ENCODE measurements at regions not wholly inside any gene's neighbourhood (a gene's known extent, or its start where the extent isn't known, plus 50 kb on each side); places are given as distances from the start of the nearest gene placed in this dataset.

- DNase-seq (ENCODE audit: low read depth) = no peak
Measured at GRCh38 chr4:96183611-96184010, 343.7 kb downstream of the PDHA2 start.

DNA sequence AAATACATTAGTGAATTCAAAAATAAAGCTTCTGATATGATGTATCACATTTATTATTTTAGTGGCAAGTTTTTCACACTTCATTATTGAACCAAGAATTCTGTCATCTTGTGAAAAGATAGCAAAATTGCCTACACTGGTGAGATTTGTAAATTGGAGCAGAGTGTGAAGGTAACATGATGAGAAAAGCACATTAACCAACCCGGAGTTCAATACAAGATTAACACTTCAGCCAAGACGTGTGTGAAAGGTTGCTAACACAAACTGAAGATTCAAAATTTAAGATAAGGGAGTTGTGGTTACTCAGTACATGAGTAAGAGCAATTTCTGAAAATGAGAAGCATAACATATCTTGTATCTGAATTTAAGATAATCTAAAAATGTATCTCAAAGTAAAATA lies 346.7 kb downstream of the PDHA2 start:
- DNase-seq (ENCODE audit: low read depth) = no peak

DNA sequence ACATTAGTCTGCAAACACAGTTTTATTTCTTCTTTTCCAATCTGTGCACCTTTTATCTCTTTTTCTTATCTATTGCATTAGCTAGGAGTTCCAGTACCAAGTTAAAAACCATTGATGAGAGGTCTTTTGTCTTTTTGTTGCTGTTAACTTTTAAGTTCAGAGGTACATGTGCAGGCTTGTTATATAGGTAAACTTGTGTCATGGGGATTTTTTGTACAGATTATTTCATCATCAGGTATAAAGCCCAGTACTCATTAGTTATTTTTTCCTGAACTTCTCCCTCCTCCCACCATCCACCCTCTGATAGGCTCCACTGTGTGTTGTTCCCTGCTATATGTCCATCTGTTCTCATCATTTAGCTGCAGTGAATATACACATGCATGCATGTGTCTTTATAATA lies 349.9 kb downstream of the PDHA2 start:
- DNase-seq (ENCODE audit: low read depth) = no peak

DNA sequence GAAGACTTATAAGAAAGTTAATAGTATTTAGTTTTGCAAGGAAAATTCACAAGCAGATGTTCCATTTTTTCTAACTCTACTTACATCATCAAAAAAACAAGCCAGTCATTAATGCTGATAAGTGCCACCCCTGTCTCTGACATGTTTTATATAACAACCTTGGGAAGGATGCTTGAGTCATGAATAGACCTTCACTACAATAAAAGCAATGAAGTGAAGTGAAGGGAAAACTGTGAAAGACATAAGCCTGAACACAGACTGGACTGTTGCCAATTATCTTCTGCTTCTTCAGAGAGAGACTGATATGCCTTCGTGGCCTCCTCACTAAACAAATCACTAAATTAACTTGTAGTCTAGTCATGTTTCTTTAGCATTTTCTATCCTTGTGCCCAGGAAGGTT lies 353.2 kb downstream of the PDHA2 start:
- no peak for DNase-seq (ENCODE audit: low read depth)

DNA sequence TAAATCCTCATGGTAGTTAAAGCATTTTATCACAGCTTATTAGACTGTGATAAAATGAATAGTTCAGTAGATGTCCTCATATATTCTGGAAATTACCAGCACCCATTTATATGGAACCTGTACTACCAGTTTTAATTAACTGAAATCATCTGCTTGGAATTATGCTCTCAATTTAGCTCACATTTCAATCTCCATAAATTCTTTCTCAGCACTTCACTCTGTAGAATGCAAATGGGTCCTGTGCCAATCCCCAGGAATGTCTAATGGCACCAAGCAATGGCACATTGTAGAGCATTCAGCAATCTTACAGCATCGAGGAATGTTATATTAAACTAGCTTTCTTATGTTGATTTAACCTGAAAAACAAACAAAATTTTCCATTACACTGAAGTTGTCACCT lies 355.1 kb downstream of the PDHA2 start:
- DNase-seq (ENCODE audit: low read depth) = no peak

- DNase-seq (ENCODE audit: low read depth) = no peak
Measured at GRCh38 chr4:96205143-96205936, 365.4 kb downstream of the PDHA2 start.

- DNase-seq (ENCODE audit: low read depth) = no peak
Measured at GRCh38 chr4:96227515-96227914, 387.6 kb downstream of the PDHA2 start.

DNA sequence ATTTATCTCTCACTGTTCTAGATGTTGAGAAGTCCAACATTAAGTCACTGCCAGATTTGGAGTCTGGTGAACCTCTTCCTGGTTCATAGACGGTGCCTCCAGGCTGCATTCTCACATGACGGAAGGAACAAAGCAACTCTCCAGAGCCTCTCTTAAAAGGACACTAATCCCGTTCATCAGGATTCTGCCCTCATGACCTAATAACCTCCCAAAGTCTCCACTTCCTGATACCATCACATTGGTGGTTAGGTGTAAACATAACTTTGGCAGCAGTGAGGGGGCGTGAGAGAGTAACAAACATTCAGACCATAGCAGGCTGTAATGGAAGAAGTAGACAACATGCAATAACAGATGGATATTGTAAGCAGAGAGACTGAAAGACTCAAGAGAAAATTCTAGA lies 388.6 kb downstream of the PDHA2 start:
- no peak for DNase-seq (ENCODE audit: low read depth)

DNA sequence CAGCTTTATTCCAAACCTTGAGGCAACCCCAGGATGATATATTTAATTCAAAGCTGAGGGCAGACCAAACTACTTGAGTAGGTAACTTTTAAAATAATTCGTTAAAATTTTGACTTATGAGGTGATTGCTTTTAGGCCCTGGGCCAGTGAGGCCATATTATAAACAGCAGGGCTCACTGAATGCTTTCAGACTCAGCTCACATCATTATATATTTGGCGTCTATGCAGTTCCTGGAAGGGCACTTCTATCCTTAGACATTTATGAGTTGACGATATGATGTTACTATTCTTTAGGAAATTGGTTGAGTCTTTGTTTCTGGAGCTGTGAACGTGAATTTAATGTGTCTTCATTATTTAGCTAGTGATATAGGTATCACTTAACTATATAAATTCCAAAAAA lies 400.1 kb downstream of the PDHA2 start:
- no peak for DNase-seq (ENCODE audit: low read depth)

DNA sequence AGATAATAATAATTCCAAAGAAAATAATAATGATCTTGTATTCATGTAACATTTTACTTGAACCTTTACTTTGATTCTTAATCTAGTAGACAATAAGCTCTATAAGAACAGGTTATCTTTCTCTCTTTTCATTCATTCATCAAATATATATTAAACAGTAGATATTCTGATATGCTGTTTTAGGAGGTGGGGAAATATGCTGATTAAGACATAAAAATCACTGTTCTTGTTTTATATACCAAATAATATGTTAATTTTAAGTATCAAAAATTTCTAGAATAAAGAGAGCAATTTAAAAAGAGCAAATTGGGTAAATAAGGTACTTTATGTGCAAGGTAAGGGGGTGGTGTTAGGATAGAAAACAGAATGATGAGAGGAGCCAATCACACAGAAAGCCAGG lies 401.9 kb downstream of the PDHA2 start:
- DNase-seq (ENCODE audit: low read depth) = no peak

DNA sequence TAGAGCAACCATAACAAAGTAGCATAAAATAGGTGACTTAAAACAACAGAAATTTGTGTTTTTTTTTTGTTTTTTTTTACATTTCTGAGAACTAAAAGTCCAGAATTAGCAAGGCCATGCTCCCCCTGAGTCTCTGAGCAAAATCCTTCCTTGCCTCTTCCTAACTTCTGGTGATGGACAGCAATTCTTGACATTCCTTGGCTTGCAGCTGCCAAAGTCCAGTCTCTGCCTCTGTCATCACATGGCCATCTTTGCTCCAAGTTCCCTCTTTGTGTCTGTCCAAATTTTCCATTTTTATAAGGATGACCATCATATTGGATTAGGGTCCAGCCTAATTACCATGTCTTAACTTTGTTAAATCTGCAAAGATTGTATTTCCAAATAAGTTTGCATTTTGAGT lies 407.2 kb downstream of the PDHA2 start:
- no peak for DNase-seq (ENCODE audit: low read depth)

DNA sequence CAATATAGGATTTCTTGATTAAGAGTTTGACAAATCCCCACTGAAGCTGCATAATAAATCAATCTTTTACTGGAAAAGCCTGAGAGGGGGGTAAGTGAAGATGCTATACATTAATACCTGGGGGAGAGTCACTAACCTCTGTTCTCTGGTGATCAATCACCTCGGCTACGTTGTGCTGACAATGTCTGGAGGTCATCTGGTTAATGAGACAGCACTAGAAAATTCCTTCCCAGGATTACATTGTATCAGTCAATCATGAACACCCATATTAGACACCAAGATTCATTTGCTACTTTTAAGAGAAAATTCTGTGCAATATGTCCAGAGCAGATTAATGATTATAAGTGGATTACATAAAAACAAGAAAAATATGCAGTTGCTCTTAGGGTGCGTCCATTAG lies 408.3 kb downstream of the PDHA2 start:
- DNase-seq (ENCODE audit: low read depth) = no peak

DNA sequence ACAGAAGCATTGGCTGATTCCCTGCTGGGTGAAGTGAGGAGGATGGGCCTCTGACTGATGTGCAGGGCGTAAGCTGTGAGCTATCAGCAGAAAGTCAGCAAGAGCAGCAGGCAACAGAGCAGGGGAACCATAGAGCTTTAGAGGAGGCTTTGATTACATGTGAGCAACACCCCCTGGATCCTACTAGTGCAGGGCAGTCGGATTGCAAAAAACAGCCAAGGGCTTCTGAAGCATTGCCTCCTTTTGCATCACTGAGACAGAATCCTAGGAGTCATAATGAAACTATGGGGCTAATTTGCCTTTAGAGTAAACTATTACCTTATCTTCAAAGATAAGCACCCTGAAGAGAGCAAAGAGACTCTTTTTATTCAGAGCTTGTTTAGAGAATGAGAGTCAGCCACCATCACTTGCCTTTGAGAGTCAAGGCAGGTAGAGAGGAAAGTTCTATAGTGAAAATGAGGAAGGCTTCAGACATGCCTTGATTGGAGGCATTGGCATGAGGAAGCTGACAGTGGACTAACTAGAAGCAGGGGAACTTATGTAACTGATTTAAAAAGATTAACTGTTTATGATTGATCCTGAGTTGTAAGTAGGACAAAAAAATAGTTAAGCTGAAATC lies 420.3 kb downstream of the PDHA2 start:
- DNase-seq (ENCODE audit: low read depth) = no peak

DNA sequence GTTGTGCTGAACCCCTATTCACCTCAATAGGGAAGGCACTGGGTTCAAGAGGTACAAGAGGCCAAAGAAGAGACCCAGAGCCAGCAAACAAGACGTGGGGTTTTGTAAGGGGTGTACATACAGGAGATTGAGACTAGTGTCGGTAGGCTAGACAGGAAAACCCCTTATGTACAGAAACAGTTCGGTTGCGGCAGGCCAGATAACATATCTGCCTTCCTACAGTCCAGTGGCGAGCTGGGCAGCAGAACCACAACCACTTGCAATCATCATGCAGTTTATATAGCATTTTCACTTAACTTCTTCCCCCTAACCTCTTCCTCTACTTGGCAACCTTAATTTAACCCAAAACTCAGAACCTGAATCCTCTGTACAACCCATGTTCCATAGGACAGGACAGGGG lies 422.2 kb downstream of the PDHA2 start:
- no peak for DNase-seq (ENCODE audit: low read depth)

DNA sequence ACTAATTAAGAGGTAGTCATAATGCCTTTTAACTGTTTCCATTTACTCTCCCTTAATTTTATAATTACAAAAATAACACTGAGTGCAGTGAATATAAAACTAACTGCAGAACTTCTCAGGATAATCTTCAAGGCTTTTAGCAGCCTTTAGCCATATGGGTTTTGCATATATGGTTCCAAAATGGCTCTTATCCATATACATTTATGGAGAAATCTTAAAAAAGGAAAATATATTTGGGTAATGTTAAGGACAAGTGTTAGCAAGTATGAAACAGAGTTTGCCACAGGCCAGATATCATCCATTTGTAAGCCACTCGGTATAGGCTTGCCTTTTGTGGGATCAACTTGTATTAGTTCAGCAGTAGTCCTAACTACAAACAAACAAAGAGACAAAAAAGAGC lies 423.4 kb downstream of the PDHA2 start:
- no peak for DNase-seq (ENCODE audit: low read depth)

- no peak for DNase-seq (ENCODE audit: low read depth)
Measured at GRCh38 chr4:96264941-96265463, 425.1 kb downstream of the PDHA2 start.

DNA sequence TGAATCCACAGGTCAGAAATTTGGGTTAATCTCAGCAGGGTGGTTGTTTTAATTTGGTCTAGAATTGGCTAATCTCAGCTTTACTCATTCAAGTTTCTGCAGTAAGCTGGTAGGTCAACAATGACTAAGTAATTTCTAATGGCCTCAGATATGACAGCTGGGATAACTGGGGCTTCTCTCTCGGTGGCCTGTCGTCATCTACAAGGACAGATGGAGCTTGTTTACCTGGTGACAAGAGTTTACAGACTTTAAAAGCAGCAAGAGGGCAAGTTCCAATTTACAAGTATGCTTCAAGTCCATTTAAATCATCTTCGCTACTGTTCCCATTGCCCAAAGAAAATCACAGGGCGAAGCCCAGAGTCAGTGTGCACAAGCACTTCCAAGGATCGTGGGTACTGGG lies 453.9 kb downstream of the PDHA2 start:
- no peak for DNase-seq (ENCODE audit: low read depth)

DNA sequence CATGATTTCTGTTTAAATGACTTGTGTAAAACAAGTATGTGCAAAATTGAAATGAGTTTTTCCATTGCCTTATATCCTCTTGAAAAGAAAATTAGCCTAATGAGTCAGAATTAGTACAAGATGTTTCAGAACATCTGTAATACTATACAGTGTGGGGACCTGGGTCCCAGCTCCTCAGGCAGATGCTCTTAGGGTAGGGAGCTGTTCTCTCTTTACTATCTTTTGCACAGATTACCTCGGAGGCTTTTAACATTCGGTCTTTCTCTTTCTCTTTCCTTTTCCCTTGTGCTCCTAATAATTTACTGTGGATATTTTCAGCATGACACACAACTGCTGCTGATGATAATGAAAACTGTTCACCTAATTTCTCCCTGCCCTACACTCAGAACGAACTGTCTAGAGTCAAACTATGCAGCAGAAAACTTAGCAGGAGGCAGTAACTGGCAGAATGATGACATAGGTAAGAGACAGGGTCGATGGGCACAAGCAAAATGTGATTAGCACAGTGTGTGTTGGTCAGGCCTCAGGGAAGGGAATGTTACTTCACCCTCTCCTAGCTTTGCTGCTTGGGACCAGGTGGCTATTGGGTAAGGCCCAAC lies 455.3 kb downstream of the PDHA2 start:
- DNase-seq (ENCODE audit: low read depth) = no peak

- no peak for DNase-seq (ENCODE audit: low read depth)
Measured at GRCh38 chr4:96301715-96302114, 461.8 kb downstream of the PDHA2 start.

GRCh38 chr4:96305030-96305429 lies 465.1 kb downstream of the PDHA2 start:
- DNase-seq (ENCODE audit: low read depth) = no peak

DNA sequence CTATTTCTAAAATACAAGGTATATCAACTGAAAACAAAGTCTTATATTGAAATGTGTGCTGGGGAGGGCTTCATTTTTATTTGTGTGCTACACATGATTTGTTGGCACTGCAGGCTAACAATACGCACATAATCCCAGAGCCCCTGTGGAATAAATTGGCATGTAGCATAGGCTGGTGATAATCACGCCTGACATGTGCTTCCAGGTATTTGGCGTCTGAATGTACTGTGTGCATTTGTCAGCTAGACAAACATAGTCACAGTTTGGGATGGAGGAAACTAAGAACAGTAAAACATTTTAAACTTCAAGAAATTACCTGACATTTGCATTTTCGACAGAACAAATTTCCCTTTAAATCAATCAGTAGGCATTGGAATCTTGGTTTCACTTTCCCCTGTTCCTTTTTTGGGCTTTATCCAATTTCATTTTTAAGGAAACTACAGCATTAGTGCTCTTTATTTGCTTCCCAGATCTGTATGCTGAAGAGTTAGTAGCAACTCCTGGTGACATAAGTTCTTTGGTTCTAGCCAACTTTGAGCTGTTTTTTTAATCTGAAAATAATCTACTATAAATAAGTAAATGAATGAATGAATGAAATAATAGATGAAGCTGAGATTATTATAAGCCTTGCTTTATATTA lies 472.3 kb downstream of the PDHA2 start:
- no peak for DNase-seq (ENCODE audit: low read depth)

- DNase-seq (ENCODE audit: low read depth) = no peak
Measured at GRCh38 chr4:96315815-96316214, 475.9 kb downstream of the PDHA2 start.

- no peak for DNase-seq (ENCODE audit: low read depth)
Measured at GRCh38 chr4:96316776-96317175, 476.9 kb downstream of the PDHA2 start.

Measured in ELR (cell line).